Mucosa of descending colon (tissue), 3 donors: ENCODE measurements at regions not wholly inside any gene's neighbourhood (a gene's known extent, or its start where the extent isn't known, plus 50 kb on each side); places are given as distances from the start of the nearest gene placed in this dataset.

Experiments
- ATAC-seq: fragments of 200-7000 bp; cut with Tn5 transposase; one replicate; pipeline ENCODE4 v1.9.1; 2020; ENCODE audit warnings: mild to moderate bottlenecking, moderate library complexity
- DNase-seq, 3 donors: peaks; one replicate each; pipeline ENCODE4 v3.0.0-alpha.2; 2020
- H3K36me3 ChIP-seq: fragments of 200-600 bp; one replicate; pipeline ENCODE4 v1.8.0; 2021; ENCODE audit warnings: low read depth, mild to moderate bottlenecking
- H3K4me1 ChIP-seq: fragments of 200-600 bp; one replicate; pipeline ENCODE4 v1.8.0; 2021; ENCODE audit warnings: low read depth, mild to moderate bottlenecking
- H3K4me3 ChIP-seq: fragments of 200-600 bp; one replicate; pipeline ENCODE4 v1.8.0; 2021; ENCODE audit warnings: mild to moderate bottlenecking
- H3K9me3 ChIP-seq: fragments of 200-600 bp; one replicate; pipeline ENCODE4 v1.8.0; 2021; ENCODE audit warnings: mild to moderate bottlenecking
- intact Hi-C, 2 donors: fragments of 100-400 bp; cut with DNase I in 1 of 2; cut with micrococcal nuclease in 1 of 2; formaldehyde crosslinking; loops; one replicate each; pipeline versions ENCODE4 v1.11.0 to v1.11.1; 2022; cut with DNase I, micrococcal nuclease
- TF ChIP-seq, protein P1 (sequence below): fragments of 200-600 bp; IDR thresholded peaks from one replicate; pipeline ENCODE4 v1.8.0; 2022; ENCODE audit warnings: antibody characterized with exemption, mild to moderate bottlenecking
- donor health status: DM: no; HTN: no; CAD: no; lungs with moderate emphysema.
- donor health status: DM: no; HTN: no; CAD: no.
- donor health status: DM: no; HTN: yes; CAD: no.

DNA sequence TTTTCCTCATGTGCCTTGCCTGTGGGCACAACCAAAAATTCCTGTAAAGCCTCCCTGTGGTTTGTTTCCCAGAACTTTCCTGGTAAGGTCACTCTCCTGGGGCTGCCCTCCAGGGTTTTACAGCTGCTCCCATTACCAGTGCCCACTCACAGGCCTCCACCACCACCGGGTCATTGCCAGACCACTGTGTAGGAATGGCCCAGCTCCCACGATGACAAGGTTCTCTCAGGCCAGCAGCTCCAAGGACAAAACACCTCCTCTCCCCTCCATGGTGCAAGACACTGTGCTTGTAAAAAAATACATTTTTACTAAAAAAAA, 96.1 kb upstream of the AKIP1 start:
- intact Hi-C loops = no loop called here
- peaks cover 12% of the 10 kb centered on the region for H3K4me1 ChIP-seq
- no peak overlapping the region for H3K4me3 ChIP-seq
- H3K9me3 ChIP-seq = no peaks in the 10 kb centered on the region
- H3K36me3 ChIP-seq = no peaks in the 10 kb centered on the region
- DNase-seq (no peak), ATAC-seq (no peak)
- TF ChIP-seq, protein P1, sequence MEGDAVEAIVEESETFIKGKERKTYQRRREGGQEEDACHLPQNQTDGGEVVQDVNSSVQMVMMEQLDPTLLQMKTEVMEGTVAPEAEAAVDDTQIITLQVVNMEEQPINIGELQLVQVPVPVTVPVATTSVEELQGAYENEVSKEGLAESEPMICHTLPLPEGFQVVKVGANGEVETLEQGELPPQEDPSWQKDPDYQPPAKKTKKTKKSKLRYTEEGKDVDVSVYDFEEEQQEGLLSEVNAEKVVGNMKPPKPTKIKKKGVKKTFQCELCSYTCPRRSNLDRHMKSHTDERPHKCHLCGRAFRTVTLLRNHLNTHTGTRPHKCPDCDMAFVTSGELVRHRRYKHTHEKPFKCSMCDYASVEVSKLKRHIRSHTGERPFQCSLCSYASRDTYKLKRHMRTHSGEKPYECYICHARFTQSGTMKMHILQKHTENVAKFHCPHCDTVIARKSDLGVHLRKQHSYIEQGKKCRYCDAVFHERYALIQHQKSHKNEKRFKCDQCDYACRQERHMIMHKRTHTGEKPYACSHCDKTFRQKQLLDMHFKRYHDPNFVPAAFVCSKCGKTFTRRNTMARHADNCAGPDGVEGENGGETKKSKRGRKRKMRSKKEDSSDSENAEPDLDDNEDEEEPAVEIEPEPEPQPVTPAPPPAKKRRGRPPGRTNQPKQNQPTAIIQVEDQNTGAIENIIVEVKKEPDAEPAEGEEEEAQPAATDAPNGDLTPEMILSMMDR = no peak

DNA sequence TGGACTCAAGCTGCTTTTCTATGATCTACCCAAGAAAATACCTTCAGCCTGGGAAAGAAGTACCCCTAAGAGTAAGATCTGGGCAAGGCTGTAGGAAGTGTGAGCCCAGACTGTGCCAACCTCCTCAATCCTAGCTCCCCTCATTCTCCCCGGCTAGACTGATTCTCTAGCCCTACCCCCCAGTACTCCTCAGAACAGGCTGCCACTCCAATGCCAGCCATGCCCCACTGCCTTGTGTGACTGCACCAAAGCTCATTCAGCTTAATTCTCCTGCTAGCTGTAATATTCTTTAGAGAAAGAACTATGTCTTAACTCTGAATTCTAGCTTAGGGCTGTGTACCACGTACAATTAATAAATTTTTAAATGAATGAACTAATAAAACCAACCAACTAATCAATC, 92.6 kb upstream of the AKIP1 start:
- DNase-seq (no peak), ATAC-seq (no peak)
- Histone ChIP-seq H3K9me3 (no peaks in the 10 kb centered on the region), H3K4me3 (no peak overlapping the region), H3K36me3 (no peaks in the 10 kb centered on the region), H3K4me1 (peaks cover 12% of the 10 kb centered on the region)
- intact Hi-C loops = no loop called here
- TF ChIP-seq, protein P1 = no peak

DNA sequence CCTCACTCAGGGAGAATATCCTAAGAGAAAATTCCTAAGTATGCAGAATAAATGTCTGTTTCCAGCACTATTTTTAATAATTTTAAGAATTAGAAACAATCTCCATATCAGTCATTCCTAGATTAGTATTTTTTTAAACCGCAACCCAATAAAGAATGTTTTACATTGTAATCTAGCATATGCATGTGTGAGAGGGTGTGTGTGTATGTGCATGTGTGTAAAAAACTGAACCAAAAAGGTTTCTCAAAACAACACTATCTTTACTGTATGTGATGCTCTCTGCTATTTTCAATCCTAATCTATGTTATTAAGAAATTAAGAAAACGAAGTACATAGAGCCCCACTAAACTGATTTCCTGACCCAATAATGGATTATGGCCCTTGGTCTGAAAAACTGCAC, 90.6 kb upstream of the AKIP1 start:
- Histone ChIP-seq H3K9me3 (no peaks in the 10 kb centered on the region), H3K36me3 (no peaks in the 10 kb centered on the region), H3K4me3 (no peak overlapping the region), H3K4me1 (no peaks in the 10 kb centered on the region)
- TF ChIP-seq, protein P1 = no peak
- no peak for DNase-seq
- ATAC-seq = no peak
- intact Hi-C loops = no loop called here

DNA sequence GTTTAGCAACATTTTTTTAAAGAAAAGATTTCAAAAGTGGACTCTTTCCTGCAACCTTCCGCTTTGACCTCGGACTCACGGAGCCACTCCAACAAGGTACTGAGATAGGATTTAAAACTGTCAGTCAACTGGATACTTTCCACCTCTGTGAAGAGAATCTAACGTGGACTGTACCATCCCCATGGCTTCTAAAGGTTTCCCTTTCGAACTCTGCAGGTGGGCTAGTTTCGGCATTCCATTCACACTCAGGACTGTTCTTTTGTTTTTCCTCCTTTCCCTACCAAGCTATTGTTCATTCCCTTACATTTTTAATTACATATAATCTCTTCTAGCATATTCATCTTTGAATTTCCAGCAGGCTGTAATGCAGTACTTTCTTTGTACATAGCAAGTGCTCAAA, 88.5 kb upstream of the AKIP1 start:
- ATAC-seq = no peak
- TF ChIP-seq, protein P1 = no peak
- intact Hi-C loops = no loop called here
- DNase-seq = no peak
- H3K9me3 ChIP-seq = no peaks in the 10 kb centered on the region
- no peak overlapping the region for H3K4me3 ChIP-seq
- H3K4me1 ChIP-seq = no peaks in the 10 kb centered on the region
- H3K36me3 ChIP-seq = no peaks in the 10 kb centered on the region

DNA sequence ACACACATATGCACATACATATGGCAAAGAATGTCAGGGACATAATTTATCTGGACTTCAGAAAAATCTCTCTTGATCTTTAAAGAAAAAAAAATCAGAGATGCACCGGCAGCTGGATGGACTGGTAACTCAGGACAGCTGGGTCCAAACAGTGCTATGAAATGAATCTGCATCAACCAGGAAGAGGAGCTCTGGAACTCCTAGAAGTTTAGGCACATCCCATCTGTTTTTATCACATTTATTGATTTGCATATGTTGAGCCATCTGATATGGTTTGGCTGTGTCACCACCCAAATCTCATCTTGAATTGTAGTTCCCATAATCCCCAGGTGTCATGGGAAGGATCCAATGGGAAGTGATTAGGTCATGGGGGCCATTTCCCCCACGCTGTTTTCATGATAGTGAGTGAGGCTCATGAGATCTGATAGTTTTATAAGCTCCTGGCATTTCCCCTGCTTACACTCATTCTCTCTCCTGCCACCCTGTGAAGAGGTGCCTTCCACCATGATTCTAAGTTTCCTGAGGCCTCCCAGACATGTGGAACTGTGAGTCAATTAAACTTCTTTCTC, 87.7 kb upstream of the AKIP1 start:
- H3K9me3 ChIP-seq = no peaks in the 10 kb centered on the region
- H3K4me3 ChIP-seq = no peak overlapping the region
- no peaks in the 10 kb centered on the region for H3K4me1 ChIP-seq
- TF ChIP-seq, protein P1 = no peak
- no peak for ATAC-seq
- no peak for DNase-seq
- no peaks in the 10 kb centered on the region for H3K36me3 ChIP-seq
- intact Hi-C loops = no loop called here

DNA sequence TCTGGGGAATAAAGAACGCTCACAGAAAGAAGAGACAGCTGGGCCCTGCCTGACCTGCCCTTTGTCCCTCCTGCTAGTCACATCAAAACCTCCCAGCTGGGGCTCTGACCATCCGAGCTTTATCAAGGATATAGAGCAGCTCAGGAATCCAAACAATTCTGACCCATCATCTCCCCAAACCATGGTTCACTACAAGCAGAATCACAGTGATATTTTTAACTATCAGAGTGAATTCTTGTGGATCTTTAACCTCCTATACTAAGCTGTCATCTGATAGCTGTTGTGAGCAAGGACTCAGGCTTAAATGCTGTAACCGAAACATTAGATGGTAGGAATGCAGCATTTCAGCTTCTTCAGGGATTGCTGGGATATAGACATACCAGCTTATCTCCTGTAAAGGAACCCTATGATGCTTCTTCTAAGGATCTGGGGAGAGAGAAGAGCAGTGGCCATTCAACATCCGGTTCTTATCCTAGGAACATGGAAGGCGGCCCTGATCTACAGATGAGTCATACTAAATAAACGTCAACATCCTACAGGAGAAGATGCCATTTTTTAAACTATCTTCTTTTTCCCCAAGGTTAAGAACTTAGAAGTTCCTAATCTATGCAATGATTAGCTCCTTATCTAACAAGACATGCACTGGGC, 84.7 kb upstream of the AKIP1 start:
- Histone ChIP-seq H3K4me3 (no peak overlapping the region), H3K9me3 (no peaks in the 10 kb centered on the region), H3K4me1 (no peaks in the 10 kb centered on the region), H3K36me3 (no peaks in the 10 kb centered on the region)
- DNase-seq (no peak), ATAC-seq (no peak)
- intact Hi-C loops = no loop called here
- TF ChIP-seq, protein P1 = no peak
